SK-N-SH (cell line): ENCODE measurements at regions not wholly inside any gene's neighbourhood (a gene's known extent, or its start where the extent isn't known, plus 50 kb on each side); places are given as distances from the start of the nearest gene placed in this dataset.

ENCODE experiments used
- CTCF ChIP-seq: fragments of 200-600 bp; sonication (generic); IDR thresholded peaks from 2 replicates; pipeline ENCODE4 v1.6.1; 2017; ENCODE audit warnings: antibody characterized with exemption, mild to moderate bottlenecking, moderate library complexity
- EP300 ChIP-seq, 2 experiments: IDR thresholded peaks; 2 replicates each; pipeline versions ENCODE4 v1.4.0 to v1.6.1; 2012; ENCODE audit warnings: borderline replicate concordance in 1 of 2, low read depth in 1 of 2, low read length in 1 of 2
- MEF2A ChIP-seq: IDR thresholded peaks from 2 replicates; pipeline ENCODE4 v1.4.0; 2012; ENCODE audit warnings: low read depth, borderline replicate concordance
- MXI1 ChIP-seq: IDR thresholded peaks from 2 replicates; pipeline ENCODE4 v1.6.1; 2012; ENCODE audit warnings: mild to moderate bottlenecking, low read depth, low read length, improper control_type of control experiment
- NRF1 ChIP-seq: IDR thresholded peaks from 2 replicates; pipeline ENCODE4 v1.6.1; 2012; ENCODE audit warnings: low read depth, mild to moderate bottlenecking, low read length
- RAD21 ChIP-seq: IDR thresholded peaks from 2 replicates; pipeline ENCODE4 v1.6.1; 2012; ENCODE audit warnings: mild to moderate bottlenecking, low read length
- TAF1 ChIP-seq: IDR thresholded peaks from 2 replicates; pipeline ENCODE4 v1.6.1; 2012; ENCODE audit warnings: low read depth, mild to moderate bottlenecking, low read length, moderate library complexity, borderline replicate concordance

- TF ChIP-seq CTCF, result no peak
- no peak for TF ChIP-seq RAD21
- no peak for TF ChIP-seq NRF1
- no peak for TF ChIP-seq EP300 (IDR thresholded peaks at IDR 0.05; ENCODE audit: borderline replicate concordance in 1 of 2, low read depth in 1 of 2, low read length in 1 of 2)
- TF ChIP-seq MXI1, result no peak
- TF ChIP-seq MEF2A, result no peak
- TF ChIP-seq TAF1, result no peak
Measured at GRCh38 chr3:31350307-31350706, 182.4 kb upstream of the STT3B start.
